Right lobe of liver (tissue), 4 donors: ENCODE measurements at regions not wholly inside any gene's neighbourhood (a gene's known extent, or its start where the extent isn't known, plus 50 kb on each side); places are given as distances from the start of the nearest gene placed in this dataset.

Experiments
- CTCF ChIP-seq, 4 donors: fragments of 200-600 bp in 3 of 4; fragments of 450-650 bp in 1 of 4; IDR thresholded peaks; one replicate each; pipeline versions ENCODE4 v1.5.1 to v1.8.0; 2016 to 2022; ENCODE audit warnings: antibody characterized with exemption in 4 of 4, mild to moderate bottlenecking in 2 of 4
- POLR2A ChIP-seq: fragments of 450-650 bp; IDR thresholded peaks from one replicate; pipeline ENCODE4 v1.6.1; 2017; ENCODE audit warnings: antibody characterized with exemption, mild to moderate bottlenecking
- donor health status: DM: no; HTN: no; CAD: no.
- donor health status: DM: no; HTN: no; CAD: no.
- donor health status: DM: no; HTN: yes; CAD: no.

- TF ChIP-seq CTCF (IDR thresholded peaks at IDR 0.05) (no peak), POLR2A (no peak)
Measured at GRCh38 chr1:239254999-239255398, 131.4 kb upstream of the CHRM3 start.
